HG03571 (cell line): ENCODE measurements at regions not wholly inside any gene's neighbourhood (a gene's known extent, or its start where the extent isn't known, plus 50 kb on each side); places are given as distances from the start of the nearest gene placed in this dataset.

Experiments
- ATAC-seq: cut with Tn5 transposase; IDR thresholded peaks from one replicate; pipeline ENCODE4 v1.9.1; 2021; ENCODE audit not compliant: unreplicated experiment

DNA sequence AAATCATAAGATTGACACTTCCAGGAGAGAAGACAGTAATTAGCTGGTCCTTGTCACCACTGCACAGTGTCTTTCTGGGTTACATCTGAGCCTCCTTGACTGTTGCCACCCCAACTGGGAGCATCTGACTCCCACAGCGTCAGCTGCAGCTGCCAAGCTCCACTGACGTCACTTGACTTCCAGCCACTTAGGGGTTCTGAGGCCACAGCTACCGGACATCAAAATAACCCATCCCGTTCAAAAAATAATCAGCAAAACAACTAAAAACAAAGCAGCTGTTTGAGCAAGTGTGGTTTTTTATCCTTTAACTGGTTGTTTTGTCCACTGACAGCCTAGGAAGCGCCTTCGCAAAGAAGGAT, 206.5 kb upstream of the AGAP1 start:
- ATAC-seq, result no peak

DNA sequence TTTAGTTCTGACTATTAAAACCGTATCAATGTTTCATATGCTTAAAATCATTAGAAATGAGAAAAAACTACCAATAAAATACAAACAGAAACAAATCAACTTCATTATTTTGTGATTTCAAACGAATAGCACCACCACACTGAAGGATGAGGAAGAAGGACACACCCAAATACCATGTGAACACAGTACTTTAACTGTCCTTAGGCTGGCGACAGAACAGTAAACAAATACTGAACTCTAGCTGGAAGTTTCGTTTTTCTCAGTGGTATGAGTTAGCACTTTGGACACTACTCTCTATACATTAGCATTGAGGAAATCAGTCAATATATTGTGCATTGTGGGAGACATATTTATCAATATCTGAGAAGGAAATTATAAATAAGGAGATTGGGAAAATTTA, 202.4 kb upstream of the AGAP1 start:
- no peak for ATAC-seq

DNA sequence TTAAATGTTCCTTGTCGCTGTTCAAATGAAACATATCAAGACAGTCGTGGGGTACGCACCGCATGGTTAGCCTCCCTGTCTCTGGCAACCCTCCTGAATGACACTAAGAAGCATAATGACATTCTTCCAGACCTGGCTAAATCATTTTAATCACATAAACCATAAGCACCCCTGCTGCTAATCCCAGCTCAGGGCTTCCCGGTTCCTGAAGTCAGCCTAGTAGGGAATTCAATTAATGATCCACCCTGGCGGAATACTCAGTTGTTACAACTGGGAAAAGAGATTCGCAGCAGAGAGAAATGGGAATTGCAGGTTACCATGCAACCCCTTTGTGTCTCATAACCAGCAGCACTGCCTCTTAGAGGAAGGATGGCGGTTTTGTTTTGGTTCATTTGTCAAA, 200.8 kb upstream of the AGAP1 start:
- ATAC-seq, result no peak

DNA sequence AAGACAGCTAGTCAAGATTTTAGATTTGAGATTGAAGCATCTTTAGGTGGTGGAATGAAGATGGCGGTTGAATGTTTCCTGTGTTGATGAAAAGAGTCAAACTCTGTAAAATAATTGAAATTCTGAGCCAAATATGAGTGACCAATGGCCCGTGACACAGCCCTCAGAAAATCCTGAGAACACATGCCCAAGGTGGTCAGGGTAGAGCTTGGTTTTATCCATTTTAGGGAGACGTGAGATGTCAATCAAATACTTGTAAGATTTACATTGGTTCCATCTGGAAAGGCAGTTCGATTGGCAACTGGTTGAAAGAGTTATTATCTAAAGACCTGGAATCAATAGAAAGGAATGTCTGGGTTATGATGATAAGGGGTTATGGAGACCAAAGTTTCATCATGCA, 198.0 kb upstream of the AGAP1 start:
- ATAC-seq, result no peak

DNA sequence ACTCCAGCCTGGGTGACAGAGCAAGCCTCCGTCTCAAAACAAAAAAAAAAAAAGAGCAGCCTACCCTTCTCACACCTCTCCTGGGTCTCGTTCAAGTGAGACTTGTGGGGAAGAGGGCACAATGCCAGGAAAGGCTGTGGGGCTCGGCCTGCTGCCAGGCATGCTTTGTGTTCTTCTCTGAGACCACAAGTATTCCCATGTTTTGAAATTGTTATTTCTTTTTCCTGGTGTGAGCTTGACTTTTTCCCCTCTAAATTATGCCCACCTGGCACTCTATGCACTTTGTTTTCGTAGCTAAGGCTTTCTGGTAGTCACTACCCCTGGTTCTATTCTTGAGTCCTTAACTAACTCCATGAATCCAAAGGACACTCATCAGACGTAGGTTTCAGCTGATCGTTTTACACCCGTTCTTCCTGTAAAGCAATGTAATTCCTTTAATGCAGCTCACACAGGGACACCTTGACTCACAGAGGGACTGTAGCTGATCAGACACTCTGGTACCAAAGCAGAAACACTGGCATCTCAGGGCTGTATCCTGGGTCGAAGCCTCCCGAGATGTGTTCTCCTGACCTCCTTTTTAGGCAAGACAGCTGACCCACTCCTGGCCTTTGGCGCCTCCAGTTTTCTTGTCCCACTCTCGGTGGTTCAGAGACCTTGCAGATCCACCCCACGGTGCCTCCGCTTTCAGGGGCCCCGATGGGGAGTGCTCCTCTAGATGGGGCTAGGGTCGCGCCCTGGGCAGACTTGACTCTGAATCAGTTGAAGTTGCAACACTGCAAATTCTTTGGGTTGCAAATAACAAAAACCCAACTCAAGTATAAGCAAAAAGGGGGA, 193.3 kb upstream of the AGAP1 start:
- ATAC-seq, result no peak

DNA sequence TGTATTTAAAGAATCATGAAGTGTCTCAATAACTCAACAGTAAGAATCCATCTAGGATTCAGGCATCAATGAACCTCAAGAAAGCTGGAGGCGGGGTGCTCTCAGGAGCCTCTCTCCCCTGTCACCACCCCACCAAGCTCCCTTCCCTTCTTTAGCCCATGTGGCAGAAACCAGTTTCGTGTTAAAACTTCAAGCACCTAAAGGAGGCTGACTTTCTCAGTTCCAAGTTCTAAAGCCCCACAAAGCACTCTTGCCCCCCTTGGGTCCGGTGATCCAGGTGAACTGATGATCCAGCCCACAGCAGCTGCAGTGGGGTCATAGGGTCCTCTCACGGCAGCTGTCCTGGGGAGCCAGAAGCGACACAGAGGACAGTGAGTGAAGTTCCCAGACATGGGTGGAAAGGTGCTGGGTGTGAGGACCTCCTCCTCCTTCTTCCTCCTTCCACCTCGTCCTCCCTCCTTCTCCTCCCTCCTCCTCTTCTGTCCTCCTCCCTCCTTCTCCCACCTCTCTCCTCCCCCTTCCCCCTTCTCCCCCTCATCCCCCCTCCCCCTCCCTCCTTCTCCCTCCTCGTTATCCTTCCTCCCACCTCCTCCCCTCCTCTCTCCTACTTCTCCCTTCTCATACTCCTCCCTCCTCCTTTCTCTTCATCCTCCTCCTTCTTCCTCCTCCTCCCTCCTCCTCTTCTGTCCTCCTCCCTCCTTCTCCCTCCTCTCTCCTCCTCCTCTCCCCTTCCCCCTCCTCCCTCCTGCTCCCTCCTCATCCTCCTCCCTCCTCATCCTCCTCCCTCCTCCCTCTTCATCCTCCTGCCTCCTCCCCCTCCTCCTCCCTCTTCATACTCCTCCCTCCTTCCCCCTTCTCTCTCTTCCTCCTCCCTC, 192.4 kb upstream of the AGAP1 start:
- no peak for ATAC-seq

DNA sequence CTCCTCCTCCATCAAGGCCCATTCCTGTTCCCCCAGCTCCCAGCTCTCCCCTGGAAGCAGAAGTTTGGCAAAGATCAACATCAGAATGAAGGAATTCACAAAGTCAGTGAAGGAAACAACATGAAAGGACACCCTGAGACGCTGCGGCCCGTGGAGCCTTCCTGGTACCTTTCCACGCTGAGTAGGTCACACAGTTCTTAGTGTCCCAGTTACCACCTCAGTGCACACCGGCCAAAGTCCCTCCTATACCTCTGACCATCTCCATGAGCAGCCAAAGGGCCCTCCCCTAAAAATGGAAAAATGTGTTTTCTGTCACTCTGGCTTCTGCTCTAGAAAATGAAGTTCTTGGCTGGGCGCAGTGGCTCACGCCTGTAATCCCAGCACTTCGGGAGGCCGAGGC, 191.6 kb upstream of the AGAP1 start:
- no peak for ATAC-seq

DNA sequence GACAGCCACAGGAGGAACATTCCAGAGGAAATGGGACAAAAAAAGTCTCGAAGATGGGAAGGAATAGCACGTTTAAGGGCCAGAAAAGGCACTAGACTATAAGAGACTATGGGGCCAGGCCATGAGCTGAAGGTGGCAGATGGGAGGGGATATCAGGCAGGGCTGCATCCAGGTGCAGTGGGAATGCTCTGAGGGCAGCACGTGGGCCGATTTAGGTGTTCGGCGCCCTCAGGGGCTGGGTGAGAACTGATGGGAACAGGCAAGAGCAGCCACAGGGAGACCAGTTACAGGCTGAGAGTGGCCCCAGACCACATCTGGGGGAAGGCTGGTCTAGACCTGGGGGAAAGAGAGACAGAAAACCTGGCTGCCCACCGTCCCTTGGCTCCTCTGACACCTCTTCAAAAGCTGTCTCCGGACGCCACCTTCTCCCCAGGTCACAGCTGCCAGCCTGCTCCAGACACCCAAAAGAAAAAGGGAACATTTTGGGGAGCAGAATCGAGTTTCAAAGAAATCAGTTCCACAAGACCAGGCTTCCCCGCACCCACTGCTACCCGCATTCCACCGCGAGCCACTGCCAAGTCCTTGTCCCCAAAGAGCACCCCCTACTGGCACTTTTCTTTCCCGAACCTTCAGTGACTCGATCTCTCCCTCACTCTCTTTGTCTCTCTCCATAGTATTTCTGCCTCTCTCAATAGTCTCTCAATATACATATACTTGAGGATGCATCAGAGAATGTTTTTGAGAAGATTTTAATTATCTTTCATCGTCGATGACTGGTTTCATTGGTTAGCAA, 190.1 kb upstream of the AGAP1 start:
- no peak for ATAC-seq

DNA sequence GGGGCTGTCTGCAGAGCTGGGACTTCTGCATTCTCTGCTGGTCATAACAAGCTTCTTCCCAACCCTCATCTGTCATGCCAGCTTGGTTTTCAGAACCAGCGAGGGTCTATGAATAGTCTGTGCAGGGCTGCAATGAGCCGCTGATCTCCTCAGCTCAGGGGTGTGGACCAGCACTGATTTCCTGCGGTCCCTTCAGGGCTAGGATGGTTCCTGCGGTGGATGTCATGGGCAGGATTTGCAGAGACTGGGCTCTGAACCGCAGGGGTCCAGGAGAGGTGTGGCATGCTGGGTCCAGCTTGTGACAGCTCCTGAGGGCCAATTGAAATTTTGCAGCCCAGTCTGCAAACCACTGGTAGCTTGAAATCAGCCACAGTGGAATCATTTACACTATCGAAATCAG, 188.2 kb upstream of the AGAP1 start:
- ATAC-seq, result no peak

DNA sequence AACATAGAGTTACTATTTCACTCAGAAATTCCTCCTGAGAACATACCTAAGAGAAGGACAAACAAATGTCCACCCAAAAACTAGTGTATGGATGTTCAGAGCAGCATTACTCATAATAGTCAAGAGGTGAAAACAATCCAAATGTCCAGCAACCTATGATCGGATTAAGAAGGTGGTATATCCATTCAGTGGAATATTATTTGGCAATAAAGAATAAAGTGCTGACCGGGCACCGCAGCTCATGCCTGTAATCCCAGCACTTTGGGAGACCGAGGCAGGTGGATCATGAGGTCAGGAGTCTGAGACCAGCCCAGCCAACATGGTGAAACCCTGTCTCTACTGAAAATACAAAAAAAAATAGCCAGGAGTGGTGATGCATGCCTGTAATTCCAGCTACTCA, 182.8 kb upstream of the AGAP1 start:
- ATAC-seq, result no peak

DNA sequence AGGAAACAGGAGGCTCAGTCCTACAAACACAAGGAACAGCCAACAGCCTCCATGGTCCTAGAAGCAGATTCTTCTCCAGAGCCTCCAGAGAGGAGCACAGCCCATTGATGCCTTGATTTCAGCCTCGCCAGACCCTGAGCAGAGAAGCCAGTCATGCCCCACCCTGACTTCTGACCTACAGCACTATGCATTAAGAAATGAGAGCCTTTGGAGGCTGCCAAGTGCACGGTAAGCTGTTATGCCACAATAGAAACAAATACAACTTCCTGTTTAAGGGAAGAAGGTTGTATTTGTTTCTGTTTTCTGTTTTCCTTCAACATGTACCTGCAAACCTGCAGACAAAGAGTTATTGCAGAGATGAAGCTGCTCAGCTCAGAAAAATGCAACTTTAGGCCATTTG, 181.3 kb upstream of the AGAP1 start:
- no peak for ATAC-seq

DNA sequence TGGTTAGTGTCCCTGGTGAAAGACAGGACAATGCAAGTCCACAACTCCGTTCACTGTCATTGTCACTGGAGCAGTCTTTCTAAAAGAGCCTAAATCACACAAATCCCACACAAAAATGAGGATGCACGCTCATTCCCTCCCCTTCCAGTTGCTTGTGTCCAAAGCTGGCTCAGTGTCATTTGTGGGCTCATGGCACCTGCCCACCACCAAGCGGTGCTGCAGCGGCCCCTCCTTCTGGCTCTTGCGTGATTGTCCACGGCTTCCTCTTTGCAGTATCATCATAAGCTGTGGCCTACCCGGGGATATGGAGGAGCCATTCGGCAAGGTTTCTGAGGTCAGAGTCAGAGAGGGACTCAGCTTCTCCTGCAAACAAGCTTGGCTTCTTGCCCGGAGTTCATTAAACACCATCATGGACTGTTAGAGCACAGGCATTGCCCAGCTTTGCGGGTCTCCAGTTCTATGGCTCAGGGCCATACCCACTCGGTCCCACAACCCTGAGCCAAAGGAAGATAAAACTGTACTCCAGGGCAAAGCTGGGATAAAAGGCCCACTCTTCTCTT, 179.4 kb upstream of the AGAP1 start:
- no peak for ATAC-seq

DNA sequence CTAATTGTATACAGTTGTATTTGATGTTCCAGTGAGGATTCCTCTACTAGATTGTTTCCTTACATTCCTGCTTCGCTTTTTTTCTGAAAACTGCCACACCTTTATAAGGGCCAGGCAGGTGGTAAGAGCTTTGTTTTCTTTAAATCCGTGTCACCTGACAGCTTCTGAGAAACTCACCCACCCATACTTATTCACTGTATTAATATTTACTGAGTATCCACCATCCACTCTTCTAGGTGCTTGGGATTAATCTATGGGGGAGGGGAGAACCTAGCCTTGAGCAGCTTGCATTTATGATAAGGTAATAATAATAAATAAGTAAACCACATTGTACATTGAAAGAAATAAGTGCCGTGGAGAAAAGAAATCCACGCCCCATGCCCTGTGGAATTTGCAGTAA, 174.7 kb upstream of the AGAP1 start:
- no peak for ATAC-seq

DNA sequence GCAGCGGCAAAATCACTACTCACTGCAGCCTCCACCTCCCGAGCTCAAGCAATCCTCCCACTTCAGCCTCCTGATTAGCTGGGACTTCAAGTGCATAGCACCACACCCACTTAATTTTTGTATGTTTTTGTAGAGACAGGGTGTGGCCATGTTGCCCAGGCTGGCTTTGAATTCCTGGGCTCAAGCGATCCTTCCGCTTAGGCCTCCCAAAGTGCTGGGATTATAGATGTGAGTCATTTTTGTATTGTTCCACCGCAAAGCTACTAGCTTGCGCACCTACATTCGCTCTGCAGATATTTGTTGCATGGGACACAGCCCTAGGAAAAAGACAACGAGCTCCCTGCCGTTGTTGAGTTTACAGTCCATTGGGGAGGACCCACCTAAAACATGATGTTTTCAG, 173.5 kb upstream of the AGAP1 start:
- no peak for ATAC-seq

DNA sequence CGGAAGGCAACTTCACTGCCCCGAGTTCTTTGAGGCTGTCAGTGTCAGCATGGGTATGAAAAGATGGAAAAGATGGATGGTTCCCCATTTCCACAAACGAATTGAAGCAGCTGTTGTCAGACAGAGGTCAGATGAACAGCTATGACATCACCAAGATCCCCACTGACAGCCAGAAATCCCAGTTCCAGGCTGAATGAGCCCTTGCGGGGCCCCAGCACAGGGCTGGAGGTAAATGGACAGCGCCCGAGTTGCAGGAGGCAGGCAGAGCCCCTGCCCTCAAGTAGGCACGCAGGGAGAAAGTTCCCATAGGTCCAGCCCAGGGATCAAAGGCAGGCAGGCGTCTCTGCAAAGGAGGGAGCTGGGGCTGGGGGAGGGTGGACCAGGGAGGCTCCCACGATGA, 169.5 kb upstream of the AGAP1 start:
- ATAC-seq, result no peak

DNA sequence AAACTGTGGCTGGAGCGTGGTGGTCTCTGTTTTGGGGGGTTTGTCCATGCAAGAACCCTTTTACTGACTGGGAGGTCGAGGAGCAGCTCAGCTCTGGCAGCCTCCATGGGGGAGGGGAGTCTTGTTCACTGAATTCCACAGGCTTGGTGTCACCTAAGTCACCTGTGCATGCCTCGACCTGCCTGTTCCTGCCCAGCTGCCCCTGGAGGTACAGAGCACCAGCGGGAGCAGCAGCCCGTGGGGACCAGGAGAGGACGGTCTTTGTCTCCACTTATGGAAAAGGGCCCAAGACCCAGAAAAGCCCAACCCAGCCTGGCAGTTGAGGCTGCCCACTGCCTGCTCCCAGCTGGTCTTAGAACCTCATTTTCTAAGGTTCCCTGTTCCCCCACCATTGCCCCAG, 168.7 kb upstream of the AGAP1 start:
- ATAC-seq, result no peak

DNA sequence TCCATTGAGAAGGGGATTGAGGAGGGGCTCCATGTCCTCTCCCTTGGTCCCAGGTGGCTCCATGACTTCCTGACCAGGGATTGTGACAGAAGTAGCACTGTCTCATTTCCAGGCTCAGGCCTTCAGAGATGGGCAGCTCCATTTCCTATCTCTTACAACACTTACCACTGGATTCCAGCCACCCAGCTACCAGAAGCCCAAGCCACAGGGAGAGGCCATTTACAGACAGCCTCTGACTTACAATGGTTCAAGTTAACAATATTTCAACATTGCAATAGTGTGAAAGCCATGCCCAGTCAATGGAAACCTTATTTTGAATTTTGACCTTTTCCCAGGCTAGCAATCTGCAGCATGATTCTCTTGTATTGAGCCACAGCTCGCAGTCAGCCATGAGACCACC, 164.9 kb upstream of the AGAP1 start:
- no peak for ATAC-seq

DNA sequence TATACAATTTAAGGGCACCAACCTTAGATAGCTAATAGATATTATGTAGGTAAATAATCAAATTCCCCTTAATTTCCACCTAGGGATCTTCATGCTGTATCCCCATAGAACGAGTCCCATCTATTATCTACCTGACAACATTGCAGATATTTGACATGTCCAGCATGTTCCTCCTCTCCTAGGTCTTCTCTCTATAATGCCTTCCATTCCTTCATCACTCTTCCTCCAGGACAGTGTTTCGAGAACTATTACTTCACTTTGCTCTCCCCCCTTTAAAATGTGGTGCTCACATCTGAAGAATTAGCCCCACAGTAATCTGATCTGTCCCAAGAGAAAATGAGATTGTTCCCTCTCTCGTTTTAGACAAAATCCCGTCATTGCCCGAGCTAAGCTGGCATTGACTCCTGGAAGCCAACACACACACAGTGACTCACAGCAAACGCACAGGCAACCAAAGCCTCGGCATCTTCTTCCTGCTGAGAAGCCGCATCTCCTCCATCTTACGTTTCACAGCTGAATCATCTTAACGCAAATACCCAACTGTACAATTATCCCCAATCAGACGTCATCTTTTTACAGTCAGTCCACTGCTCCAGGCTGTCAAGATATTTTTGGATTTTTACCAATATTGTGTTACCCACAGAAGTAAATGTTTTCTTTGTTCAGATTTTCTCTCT, 162.9 kb upstream of the AGAP1 start:
- ATAC-seq, result no peak

DNA sequence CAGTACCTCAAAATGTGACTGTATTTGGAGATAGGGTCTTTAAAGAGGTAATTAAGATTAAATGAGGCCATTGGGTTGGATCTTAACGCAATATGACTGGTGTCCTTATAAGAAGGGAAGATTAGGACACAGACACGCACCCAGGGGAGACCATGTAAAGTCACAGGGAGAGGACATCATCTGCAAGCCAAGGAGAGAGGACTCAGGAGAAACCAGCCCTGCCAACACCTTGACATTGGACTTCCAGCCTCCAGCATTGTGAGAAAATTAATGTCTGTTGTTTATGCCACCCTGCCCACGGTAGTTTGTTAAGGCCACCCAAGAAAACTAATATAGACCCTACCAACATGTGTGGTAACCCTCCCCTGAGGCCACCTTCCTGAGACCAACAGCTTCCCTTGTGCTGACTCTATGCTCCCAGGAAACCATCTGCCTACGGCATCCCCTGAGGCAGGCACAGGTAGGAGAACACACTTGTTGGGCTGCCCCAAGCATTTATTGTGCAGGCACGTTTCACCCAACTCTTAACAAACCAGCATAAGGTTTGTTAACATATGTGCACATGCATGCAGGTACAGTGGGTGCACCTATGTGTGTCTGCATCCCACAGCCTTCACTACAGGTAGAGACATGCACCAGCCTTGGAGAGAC, 161.5 kb upstream of the AGAP1 start:
- no peak for ATAC-seq

DNA sequence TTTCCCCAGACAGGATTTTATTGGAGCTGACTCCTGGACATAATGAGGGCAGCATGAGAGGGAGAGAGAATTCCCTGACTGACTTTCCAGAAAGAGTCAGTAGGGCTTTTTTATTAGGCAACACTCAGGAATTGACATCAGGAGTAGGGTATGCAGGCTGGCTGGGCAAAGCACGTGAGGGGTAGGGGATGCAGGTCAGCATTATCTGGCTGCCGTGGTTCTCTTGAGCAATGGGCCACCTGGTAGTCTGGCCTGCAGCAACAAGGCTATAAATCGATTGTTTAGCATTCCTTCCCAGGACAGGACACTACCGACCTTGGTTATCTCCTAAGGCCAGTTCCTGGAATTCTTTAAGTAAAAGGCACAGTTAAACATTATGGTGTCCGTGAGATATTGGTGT, 160.8 kb upstream of the AGAP1 start:
- no peak for ATAC-seq
